ENCODE measurements at regions not wholly inside any gene's neighbourhood (a gene's known extent, or its start where the extent isn't known, plus 50 kb on each side); places are given as distances from the start of the nearest gene placed in this dataset.

DNA sequence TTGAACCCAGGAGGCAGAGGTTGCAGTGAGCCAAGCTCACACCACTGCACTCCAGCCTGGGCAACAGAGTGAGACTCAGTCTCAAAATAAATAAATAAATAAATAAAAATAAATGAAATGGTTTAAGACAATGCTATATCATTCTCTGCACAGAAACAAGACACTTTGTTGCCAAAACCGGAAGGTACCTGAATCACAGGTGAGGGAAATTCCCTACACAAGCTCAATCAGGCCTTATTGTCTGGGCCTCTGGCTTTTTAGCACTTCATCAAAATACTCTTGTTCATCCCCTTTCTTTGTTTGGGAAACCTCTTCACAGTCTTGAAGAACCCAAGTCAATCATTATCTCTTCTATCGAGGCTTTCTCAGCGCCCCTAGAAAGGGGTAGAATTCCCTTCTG is 166.1 kb upstream of the NPSR1 start:
- Histone ChIP-seq H3K23ac (ENCODE audit: low read depth, low read length) (no peak overlapping the region), H3K79me1 (ENCODE audit: low read depth in 1 of 2, low read length in 2 of 2) (no peaks in the 10 kb centered on the region), H2AK5ac (ENCODE audit: low read depth, low read length) (no peak overlapping the region), H2BK120ac (ENCODE audit: low read depth, low read length) (no peak overlapping the region), H3K9me3 (ENCODE audit: control insufficient read depth, insufficient read depth, low read length) (peaks cover 2% of the 10 kb centered on the region; the same call in 1 of the 2 replicates), H3K4me2 (ENCODE audit: low read depth, low read length) (no peak overlapping the region), H3K9me1 (ENCODE audit: insufficient read depth, low read length) (no peaks in the 10 kb centered on the region), H2BK15ac (ENCODE audit: low read depth, low read length) (no peak overlapping the region), H2AK9ac (replicated peaks; ENCODE audit: low read depth, low read length, poor library complexity) (no peak overlapping the region), H4K8ac (ENCODE audit: low read depth in 2 of 2, low read length in 2 of 2) (no peak overlapping the region), H3K18ac (ENCODE audit: low read depth, low read length) (no peak overlapping the region), H3K9ac (ENCODE audit: low read depth, low read length) (no peak overlapping the region), H3K4me1 (ENCODE audit: control insufficient read depth, insufficient read depth, low read length) (no peaks in the 10 kb centered on the region), H3K14ac (replicated peaks; ENCODE audit: low read depth, low read length) (no peak overlapping the region), H2BK20ac (ENCODE audit: low read depth, low read length) (no peak overlapping the region), H2AFZ (replicated peaks; ENCODE audit: low read length, poor library complexity) (no peak overlapping the region), H3K36me3 (ENCODE audit: control insufficient read depth, insufficient read depth, low read length) (no peaks in the 10 kb centered on the region), H3K4me3 (ENCODE audit: insufficient read depth, low read depth, low read length) (no peak overlapping the region), H3K27me3 (ENCODE audit: control insufficient read depth, insufficient read depth, low read length) (no peaks in the 10 kb centered on the region), H4K20me1 (ENCODE audit: insufficient read depth, low read length) (no peaks in the 10 kb centered on the region), H4K91ac (ENCODE audit: insufficient read depth, low read depth, low read length) (no peak overlapping the region), H3K4ac (ENCODE audit: low read depth, low read length) (no peak overlapping the region), H3K56ac (ENCODE audit: extremely low read depth, insufficient read depth, low read length) (no peak overlapping the region), H4K5ac (ENCODE audit: low read depth, low read length) (no peak overlapping the region), H2BK5ac (ENCODE audit: low read depth, low read length, poor library complexity, severe bottlenecking) (no peak overlapping the region), H3K27ac (ENCODE audit: insufficient read depth, low read length) (no peak overlapping the region)
- dilution Hi-C loops (cut with HindIII; ENCODE audit: low sequenced_read_pairs, unreplicated experiment) (no loop called here), in situ Hi-C loops (cut with MboI; ENCODE audit: low sequenced_read_pairs) (no loop called here), intact Hi-C loops (cut with micrococcal nuclease) (no loop called here)
- no peak for DNase-seq
- POLR2A ChIA-PET (ENCODE audit: unreplicated experiment): no interaction called here
- no TSS peak for BruUV-seq (replicated peaks)
- WGBS, 2 experiments (ENCODE audit: extremely low coverage in 2 of 2, insufficient read length in 1 of 2): no CpG with 5 or more reads among the region's 3 CpGs
- CTCF ChIA-PET: no interaction called here
- no peak for TF ChIP-seq SMC3 (IDR thresholded peaks at IDR 0.05; ENCODE audit: low read depth, low read length)
- no peak for TF ChIP-seq CEBPB (IDR thresholded peaks at IDR 0.05; ENCODE audit: low read depth, low read length)
- TF ChIP-seq CHD1 (IDR thresholded peaks at IDR 0.05; ENCODE audit: low read depth, low read length): no peak
- TF ChIP-seq NFE2L2 (IDR thresholded peaks at IDR 0.05; ENCODE audit: low read depth, low read length): no peak
- no peak for TF ChIP-seq POLR2A (IDR thresholded peaks at IDR 0.05; ENCODE audit: low read depth, low read length)
- no peak for TF ChIP-seq USF2 (IDR thresholded peaks at IDR 0.05; ENCODE audit: low read depth, low read length)
- TF ChIP-seq FOS (IDR thresholded peaks at IDR 0.05; ENCODE audit: low read depth, low read length): no peak
- TF ChIP-seq RCOR1 (IDR thresholded peaks at IDR 0.05; ENCODE audit: insufficient replicate concordance, low read length): no peak
- TF ChIP-seq ELK1 (IDR thresholded peaks at IDR 0.05; ENCODE audit: borderline replicate concordance, low read depth, low read length): no peak
- TF ChIP-seq RAD21 (IDR thresholded peaks at IDR 0.05; ENCODE audit: low read length): no peak
- TF ChIP-seq MXI1 (IDR thresholded peaks at IDR 0.05; ENCODE audit: borderline replicate concordance, low read depth, low read length): no peak
- no peak for TF ChIP-seq MAZ (IDR thresholded peaks at IDR 0.05; ENCODE audit: borderline replicate concordance, low read depth, low read length)
- TF ChIP-seq RFX5 (IDR thresholded peaks at IDR 0.05; ENCODE audit: low read depth, low read length): no peak
- TF ChIP-seq CTCF (conservative IDR thresholded peaks at IDR 0.05; ENCODE audit: low read depth, low read length): no peak
- no peak for TF ChIP-seq MAFK (IDR thresholded peaks at IDR 0.05; ENCODE audit: low read depth, low read length)
- no peak for TF ChIP-seq BHLHE40 (IDR thresholded peaks at IDR 0.05; ENCODE audit: low read depth, low read length)
- ATAC-seq (ENCODE audit: low read depth): no peak

All from IMR-90 (cell line).